ENCODE measurements at regions not wholly inside any gene's neighbourhood (a gene's known extent, or its start where the extent isn't known, plus 50 kb on each side); places are given as distances from the start of the nearest gene placed in this dataset.

GRCh38 chr3:80496452-80496851, 728.7 kb upstream of the ROBO1 start:
- TF ChIP-seq, protein P1, sequence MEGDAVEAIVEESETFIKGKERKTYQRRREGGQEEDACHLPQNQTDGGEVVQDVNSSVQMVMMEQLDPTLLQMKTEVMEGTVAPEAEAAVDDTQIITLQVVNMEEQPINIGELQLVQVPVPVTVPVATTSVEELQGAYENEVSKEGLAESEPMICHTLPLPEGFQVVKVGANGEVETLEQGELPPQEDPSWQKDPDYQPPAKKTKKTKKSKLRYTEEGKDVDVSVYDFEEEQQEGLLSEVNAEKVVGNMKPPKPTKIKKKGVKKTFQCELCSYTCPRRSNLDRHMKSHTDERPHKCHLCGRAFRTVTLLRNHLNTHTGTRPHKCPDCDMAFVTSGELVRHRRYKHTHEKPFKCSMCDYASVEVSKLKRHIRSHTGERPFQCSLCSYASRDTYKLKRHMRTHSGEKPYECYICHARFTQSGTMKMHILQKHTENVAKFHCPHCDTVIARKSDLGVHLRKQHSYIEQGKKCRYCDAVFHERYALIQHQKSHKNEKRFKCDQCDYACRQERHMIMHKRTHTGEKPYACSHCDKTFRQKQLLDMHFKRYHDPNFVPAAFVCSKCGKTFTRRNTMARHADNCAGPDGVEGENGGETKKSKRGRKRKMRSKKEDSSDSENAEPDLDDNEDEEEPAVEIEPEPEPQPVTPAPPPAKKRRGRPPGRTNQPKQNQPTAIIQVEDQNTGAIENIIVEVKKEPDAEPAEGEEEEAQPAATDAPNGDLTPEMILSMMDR (IDR thresholded peaks at IDR 0.05) = no peak
- TF ChIP-seq POLR2A (IDR thresholded peaks at IDR 0.05) = no peak
